ENCODE measurements at regions not wholly inside any gene's neighbourhood (a gene's known extent, or its start where the extent isn't known, plus 50 kb on each side); places are given as distances from the start of the nearest gene placed in this dataset.

DNA sequence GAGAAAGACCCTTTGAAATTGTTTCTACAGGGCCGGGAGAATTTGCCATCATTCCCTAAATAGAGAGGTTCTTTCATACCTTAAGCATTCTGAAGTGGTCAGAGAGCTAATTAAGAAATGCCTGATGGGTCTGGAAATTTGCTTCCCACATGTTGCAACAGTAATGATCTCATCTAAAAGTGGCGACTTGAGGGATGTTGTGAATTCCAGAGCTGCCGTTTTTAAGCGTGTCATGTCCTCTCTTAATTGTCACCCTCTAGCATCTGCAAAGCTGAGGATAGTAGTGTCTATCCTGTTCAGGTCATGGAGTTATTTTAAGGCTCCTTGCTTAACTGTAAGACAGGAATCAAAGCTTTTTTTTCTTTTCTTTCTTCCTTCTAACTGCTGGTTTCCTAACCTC is 60.4 kb downstream of the FOS start:
- TF ChIP-seq EZH2phosphoT487 (IDR thresholded peaks at IDR 0.05; ENCODE audit: borderline replicate concordance, low read length): no peak
- TF ChIP-seq, protein P1, sequence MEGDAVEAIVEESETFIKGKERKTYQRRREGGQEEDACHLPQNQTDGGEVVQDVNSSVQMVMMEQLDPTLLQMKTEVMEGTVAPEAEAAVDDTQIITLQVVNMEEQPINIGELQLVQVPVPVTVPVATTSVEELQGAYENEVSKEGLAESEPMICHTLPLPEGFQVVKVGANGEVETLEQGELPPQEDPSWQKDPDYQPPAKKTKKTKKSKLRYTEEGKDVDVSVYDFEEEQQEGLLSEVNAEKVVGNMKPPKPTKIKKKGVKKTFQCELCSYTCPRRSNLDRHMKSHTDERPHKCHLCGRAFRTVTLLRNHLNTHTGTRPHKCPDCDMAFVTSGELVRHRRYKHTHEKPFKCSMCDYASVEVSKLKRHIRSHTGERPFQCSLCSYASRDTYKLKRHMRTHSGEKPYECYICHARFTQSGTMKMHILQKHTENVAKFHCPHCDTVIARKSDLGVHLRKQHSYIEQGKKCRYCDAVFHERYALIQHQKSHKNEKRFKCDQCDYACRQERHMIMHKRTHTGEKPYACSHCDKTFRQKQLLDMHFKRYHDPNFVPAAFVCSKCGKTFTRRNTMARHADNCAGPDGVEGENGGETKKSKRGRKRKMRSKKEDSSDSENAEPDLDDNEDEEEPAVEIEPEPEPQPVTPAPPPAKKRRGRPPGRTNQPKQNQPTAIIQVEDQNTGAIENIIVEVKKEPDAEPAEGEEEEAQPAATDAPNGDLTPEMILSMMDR (IDR thresholded peaks at IDR 0.05; ENCODE audit: low read depth, low read length, poor library complexity, severe bottlenecking): no peak
